HEK293T (cell line): ENCODE measurements at regions not wholly inside any gene's neighbourhood (a gene's known extent, or its start where the extent isn't known, plus 50 kb on each side); places are given as distances from the start of the nearest gene placed in this dataset.

Experiments
- CTCF ChIA-PET: fragments of 350-600 bp; formaldehyde crosslinking; extraction: SDS; loops from one replicate; lab custom pipeline; 2021; ENCODE audit warnings: antibody characterized with exemption, inconsistent platforms; lab: Yijun Ruan, JAX
- POLR2A ChIA-PET: fragments of 350-600 bp; formaldehyde crosslinking; extraction: SDS; loops from one replicate; lab custom pipeline; 2020; ENCODE audit warnings: antibody characterized with exemption, inconsistent platforms; lab: Yijun Ruan, JAX
- DNase-seq: peaks from one replicate; pipeline ENCODE4 v3.0.0; 2012; ENCODE audit warnings: mixed read lengths; ENCODE audit errors: extremely low spot score
- ARNT ChIP-seq: fragments of 450-650 bp; IDR thresholded peaks from 2 replicates; pipeline ENCODE4 v1.6.1; 2017; ENCODE audit warnings: mild to moderate bottlenecking
- BHLHE40 ChIP-seq: fragments of 450-650 bp; IDR thresholded peaks from 2 replicates; pipeline ENCODE4 v1.6.1; 2016; ENCODE audit warnings: mild to moderate bottlenecking, moderate library complexity, borderline replicate concordance
- CTBP1 ChIP-seq: fragments of 450-650 bp; IDR thresholded peaks from 2 replicates; pipeline ENCODE4 v1.6.1; 2016; ENCODE audit warnings: borderline replicate concordance
- ELF4 ChIP-seq: fragments of 450-650 bp; IDR thresholded peaks from 2 replicates; pipeline ENCODE4 v1.6.1; 2017; ENCODE audit warnings: antibody characterized with exemption
- FOXA1 ChIP-seq: fragments of 450-650 bp; IDR thresholded peaks from 2 replicates; pipeline ENCODE4 v1.6.1; 2016; ENCODE audit warnings: mild to moderate bottlenecking
- FOXK2 ChIP-seq: fragments of 450-650 bp; IDR thresholded peaks from 2 replicates; pipeline ENCODE4 v1.6.1; 2016; ENCODE audit warnings: mild to moderate bottlenecking
- FOXM1 ChIP-seq: fragments of 450-650 bp; IDR thresholded peaks from 2 replicates; pipeline ENCODE4 v1.6.1; 2017; ENCODE audit warnings: mild to moderate bottlenecking, borderline replicate concordance
- HDGF ChIP-seq: fragments of 450-650 bp; IDR thresholded peaks from 2 replicates; pipeline ENCODE4 v1.6.1; 2017; ENCODE audit warnings: antibody characterized with exemption, borderline replicate concordance
- L3MBTL2 ChIP-seq: fragments of 450-650 bp; conservative IDR thresholded peaks from 2 replicates; pipeline ENCODE4 v1.6.1; 2016; ENCODE audit warnings: mild to moderate bottlenecking
- LEF1 ChIP-seq: fragments of 450-650 bp; IDR thresholded peaks from 2 replicates; pipeline ENCODE4 v1.6.1; 2017; ENCODE audit warnings: mild to moderate bottlenecking, borderline replicate concordance
- NFRKB ChIP-seq: fragments of 450-650 bp; IDR thresholded peaks from 2 replicates; pipeline ENCODE4 v1.6.1; 2016; ENCODE audit warnings: mild to moderate bottlenecking, moderate library complexity
- PKNOX1 ChIP-seq: fragments of 450-650 bp; IDR thresholded peaks from 2 replicates; pipeline ENCODE4 v1.6.1; 2016
- SP1 ChIP-seq: fragments of 450-650 bp; IDR thresholded peaks from 2 replicates; pipeline ENCODE4 v1.6.1; 2017
- SUZ12 ChIP-seq: fragments of 450-650 bp; IDR thresholded peaks from 2 replicates; pipeline ENCODE4 v1.6.1; 2016; ENCODE audit warnings: mild to moderate bottlenecking
- TARDBP ChIP-seq: fragments of 450-650 bp; IDR thresholded peaks from 2 replicates; pipeline ENCODE4 v1.6.1; 2016
- ZNF384 ChIP-seq: fragments of 450-650 bp; IDR thresholded peaks from 2 replicates; pipeline ENCODE4 v1.6.1; 2016

GRCh38 chr3:178260887-178261565 is 275.2 kb upstream of the KCNMB2 start:
- DNase-seq = no peak
- TF ChIP-seq ARNT = no peak
- POLR2A ChIA-PET = no interaction called here
- CTCF ChIA-PET = no interaction called here

GRCh38 chr3:178263236-178263916 is 272.9 kb upstream of the KCNMB2 start:
- ChIA-PET CTCF (no interaction called here), POLR2A (no interaction called here)
- no peak for DNase-seq
- TF ChIP-seq ELF4 = no peak
- no peak for TF ChIP-seq SP1
- no peak for TF ChIP-seq HDGF
- no peak for TF ChIP-seq BHLHE40
- no peak for TF ChIP-seq PKNOX1
- TF ChIP-seq FOXM1 = no peak
- no peak for TF ChIP-seq ARNT
- TF ChIP-seq CTBP1 = no peak

- ChIA-PET POLR2A (interaction anchor here (0.5 kb wide), 1 partner anchor 342 kb away, joined by 4 read pairs; no protein-coding TSS in a partner anchor), CTCF (no interaction called here)
- no peak for DNase-seq
- TF ChIP-seq ELF4 (no peak), L3MBTL2 (no peak), FOXK2 (no peak), PKNOX1 (no peak), ZNF384 (no peak), ARNT (no peak)
Observed at GRCh38 chr3:178267158-178267844, 268.9 kb upstream of the KCNMB2 start.

- TF ChIP-seq HDGF (no peak), L3MBTL2 (no peak), ELF4 (no peak), FOXK2 (no peak), ARNT (no peak), TARDBP (no peak), SP1 (no peak), BHLHE40 (no peak), LEF1 (no peak), FOXA1 (no peak), NFRKB (no peak), FOXM1 (no peak)
- CTCF ChIA-PET = no interaction called here
- POLR2A ChIA-PET = no interaction called here
- no peak for DNase-seq
Observed at GRCh38 chr3:178270838-178271237, 265.4 kb upstream of the KCNMB2 start.

- TF ChIP-seq CTBP1 = no peak
- TF ChIP-seq HDGF = no peak
- TF ChIP-seq SUZ12 = no peak
- TF ChIP-seq ARNT = no peak
- TF ChIP-seq ELF4 = no peak
- no peak for TF ChIP-seq TARDBP
- TF ChIP-seq FOXA1 = no peak
- TF ChIP-seq NFRKB = no peak
- no peak for TF ChIP-seq ZNF384
- TF ChIP-seq SP1 = no peak
- POLR2A ChIA-PET = no interaction called here
- DNase-seq = no peak
- CTCF ChIA-PET = no interaction called here
Observed at GRCh38 chr3:178271740-178272387, 264.4 kb upstream of the KCNMB2 start.

GRCh38 chr3:178272841-178273240 is 263.4 kb upstream of the KCNMB2 start:
- TF ChIP-seq SP1 (no peak), BHLHE40 (no peak), L3MBTL2 (no peak), ARNT (no peak), ZNF384 (no peak), NFRKB (no peak), ELF4 (no peak), CTBP1 (no peak), TARDBP (no peak), HDGF (no peak), FOXK2 (no peak), FOXM1 (no peak), PKNOX1 (no peak), FOXA1 (no peak), LEF1 (no peak), SUZ12 (no peak)

More at GRCh38 chr3:178272841-178273240, 263.4 kb upstream of the KCNMB2 start:
- ChIA-PET CTCF (no interaction called here), POLR2A (no interaction called here)
- DNase-seq = no peak
